HG03139 (cell line): ENCODE measurements at regions not wholly inside any gene's neighbourhood (a gene's known extent, or its start where the extent isn't known, plus 50 kb on each side); places are given as distances from the start of the nearest gene placed in this dataset.

Source experiments
- ATAC-seq: cut with Tn5 transposase; IDR thresholded peaks from one replicate; pipeline ENCODE4 v1.9.1; 2021; ENCODE audit not compliant: unreplicated experiment

GRCh38 chr6:113122060-113122459 is 735.1 kb upstream of the MARCKS start:
- no peak for ATAC-seq

- ATAC-seq, result no peak
Observed at GRCh38 chr6:113125626-113126025, 731.5 kb upstream of the MARCKS start.

- ATAC-seq, result no peak
Observed at GRCh38 chr6:113127786-113128419, 729.2 kb upstream of the MARCKS start.

- no peak for ATAC-seq
Observed at GRCh38 chr6:113128661-113129060, 728.5 kb upstream of the MARCKS start.

- ATAC-seq, result no peak
Observed at GRCh38 chr6:113129991-113130390, 727.2 kb upstream of the MARCKS start.

- no peak for ATAC-seq
Observed at GRCh38 chr6:113137426-113137825, 719.7 kb upstream of the MARCKS start.

GRCh38 chr6:113140721-113141120 is 716.4 kb upstream of the MARCKS start:
- ATAC-seq, result no peak

GRCh38 chr6:113141901-113142300 is 715.2 kb upstream of the MARCKS start:
- no peak for ATAC-seq

GRCh38 chr6:113142671-113143174 is 714.4 kb upstream of the MARCKS start:
- no peak for ATAC-seq

GRCh38 chr6:113143206-113143605 is 713.9 kb upstream of the MARCKS start:
- ATAC-seq, result no peak

GRCh38 chr6:113144117-113144516 is 713.0 kb upstream of the MARCKS start:
- no peak for ATAC-seq

- no peak for ATAC-seq
Observed at GRCh38 chr6:113146878-113147277, 710.3 kb upstream of the MARCKS start.

GRCh38 chr6:113147544-113147943 is 709.6 kb upstream of the MARCKS start:
- no peak for ATAC-seq

GRCh38 chr6:113148566-113148965 is 708.6 kb upstream of the MARCKS start:
- ATAC-seq, result no peak

GRCh38 chr6:113149511-113149910 is 707.6 kb upstream of the MARCKS start:
- ATAC-seq, result no peak

GRCh38 chr6:113160306-113161017 is 696.7 kb upstream of the MARCKS start:
- no peak for ATAC-seq

- no peak for ATAC-seq
Observed at GRCh38 chr6:113161018-113161315, 696.2 kb upstream of the MARCKS start.

- no peak for ATAC-seq
Observed at GRCh38 chr6:113162739-113163138, 694.4 kb upstream of the MARCKS start.

- no peak for ATAC-seq
Observed at GRCh38 chr6:113168057-113168456, 689.1 kb upstream of the MARCKS start.

- no peak for ATAC-seq
Observed at GRCh38 chr6:113169484-113169883, 687.7 kb upstream of the MARCKS start.

- no peak for ATAC-seq
Observed at GRCh38 chr6:113170454-113170853, 686.7 kb upstream of the MARCKS start.

GRCh38 chr6:113171882-113172281 is 685.3 kb upstream of the MARCKS start:
- ATAC-seq, result no peak

GRCh38 chr6:113172531-113172966 is 684.6 kb upstream of the MARCKS start:
- ATAC-seq, result no peak
